GM12873 (cell line): ENCODE measurements at regions not wholly inside any gene's neighbourhood (a gene's known extent, or its start where the extent isn't known, plus 50 kb on each side); places are given as distances from the start of the nearest gene placed in this dataset.

ENCODE experiments used
- TF ChIP-seq, protein P1 (sequence below): IDR thresholded peaks from 2 replicates; pipeline ENCODE4 v1.5.1; 2012; ENCODE audit warnings: low read depth, mild to moderate bottlenecking, moderate library complexity, low read length, control low read depth; ENCODE audit not compliant: insufficient read depth; ENCODE audit errors: missing control alignments

- TF ChIP-seq, protein P1, sequence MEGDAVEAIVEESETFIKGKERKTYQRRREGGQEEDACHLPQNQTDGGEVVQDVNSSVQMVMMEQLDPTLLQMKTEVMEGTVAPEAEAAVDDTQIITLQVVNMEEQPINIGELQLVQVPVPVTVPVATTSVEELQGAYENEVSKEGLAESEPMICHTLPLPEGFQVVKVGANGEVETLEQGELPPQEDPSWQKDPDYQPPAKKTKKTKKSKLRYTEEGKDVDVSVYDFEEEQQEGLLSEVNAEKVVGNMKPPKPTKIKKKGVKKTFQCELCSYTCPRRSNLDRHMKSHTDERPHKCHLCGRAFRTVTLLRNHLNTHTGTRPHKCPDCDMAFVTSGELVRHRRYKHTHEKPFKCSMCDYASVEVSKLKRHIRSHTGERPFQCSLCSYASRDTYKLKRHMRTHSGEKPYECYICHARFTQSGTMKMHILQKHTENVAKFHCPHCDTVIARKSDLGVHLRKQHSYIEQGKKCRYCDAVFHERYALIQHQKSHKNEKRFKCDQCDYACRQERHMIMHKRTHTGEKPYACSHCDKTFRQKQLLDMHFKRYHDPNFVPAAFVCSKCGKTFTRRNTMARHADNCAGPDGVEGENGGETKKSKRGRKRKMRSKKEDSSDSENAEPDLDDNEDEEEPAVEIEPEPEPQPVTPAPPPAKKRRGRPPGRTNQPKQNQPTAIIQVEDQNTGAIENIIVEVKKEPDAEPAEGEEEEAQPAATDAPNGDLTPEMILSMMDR = no peak
Observed at GRCh38 chr1:239538239-239538988, 152.0 kb downstream of the CHRM3 start.

GRCh38 chr1:239539051-239539450, 152.7 kb downstream of the CHRM3 start:
- TF ChIP-seq, protein P1 = no peak

GRCh38 chr1:239539812-239540211, 153.4 kb downstream of the CHRM3 start:
- TF ChIP-seq, protein P1 = no peak

DNA sequence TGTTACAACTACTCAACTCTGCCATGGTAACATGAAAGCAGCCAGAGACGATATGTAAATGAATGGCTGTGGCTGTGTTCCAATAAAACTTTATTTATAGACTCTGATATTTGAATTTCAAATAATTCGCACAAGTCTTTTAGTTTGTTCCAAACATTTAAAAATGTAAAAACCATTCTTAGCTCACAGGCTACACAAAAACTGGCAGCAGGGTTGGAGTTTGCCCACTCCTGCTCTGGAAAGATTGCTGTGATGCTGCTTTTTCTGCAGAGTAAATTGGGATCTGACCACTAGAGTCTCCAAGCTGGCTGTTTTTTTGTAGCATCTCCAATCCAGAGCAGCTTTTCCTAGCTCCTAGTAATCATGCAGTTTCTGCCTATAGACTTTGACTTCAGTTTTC, 157.5 kb downstream of the CHRM3 start:
- TF ChIP-seq, protein P1 = no peak

- TF ChIP-seq, protein P1 = no peak
Observed at GRCh38 chr1:239545466-239545865, 159.1 kb downstream of the CHRM3 start.

GRCh38 chr1:239547987-239548386, 161.6 kb downstream of the CHRM3 start:
- TF ChIP-seq, protein P1 = no peak

DNA sequence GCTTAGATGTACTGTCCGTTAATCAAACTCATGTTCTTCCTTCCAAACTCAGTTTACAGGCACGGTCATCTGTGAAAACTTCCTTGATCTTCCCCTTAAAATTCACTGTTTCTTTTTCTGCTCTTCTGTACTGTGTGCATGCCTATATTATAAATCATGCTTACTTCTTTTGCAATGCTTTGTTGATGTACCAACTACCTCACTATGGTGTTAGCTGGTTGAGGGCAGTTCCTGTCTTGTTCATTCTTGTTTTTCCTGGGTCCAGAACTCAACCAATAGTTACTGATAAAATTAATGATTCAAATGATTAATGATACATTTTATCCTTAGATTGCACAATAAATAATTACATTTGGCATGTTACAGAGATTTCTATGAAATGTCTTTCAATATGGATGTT, 163.8 kb downstream of the CHRM3 start:
- TF ChIP-seq, protein P1 = no peak
